ENCODE measurements at regions not wholly inside any gene's neighbourhood (a gene's known extent, or its start where the extent isn't known, plus 50 kb on each side); places are given as distances from the start of the nearest gene placed in this dataset.

- no peak for TF ChIP-seq CTCF (IDR thresholded peaks at IDR 0.05; ENCODE audit: insufficient read depth, low read depth, low read length, missing control alignments)
- no peak overlapping the region for H3K4me3 ChIP-seq (ENCODE audit: low read depth, low read length)
- DNase-seq (ENCODE audit: low read depth): no peak
Observed at GRCh38 chr21:43317254-43317748, 109.6 kb downstream of the SIK1 start.

GRCh38 chr21:43316156-43316845 lies 110.6 kb downstream of the SIK1 start:
- no peak overlapping the region for H3K4me3 ChIP-seq (ENCODE audit: low read depth, low read length)
- no peak for DNase-seq (ENCODE audit: low read depth)
- TF ChIP-seq CTCF (IDR thresholded peaks at IDR 0.05; ENCODE audit: insufficient read depth, low read depth, low read length, missing control alignments): no peak

GRCh38 chr21:43315244-43316137 lies 111.4 kb downstream of the SIK1 start:
- no peak for DNase-seq (ENCODE audit: low read depth)
- peak; percentile 5 for TF ChIP-seq CTCF (IDR thresholded peaks at IDR 0.05; ENCODE audit: insufficient read depth, low read depth, low read length, missing control alignments)
- no peak overlapping the region for H3K4me3 ChIP-seq (ENCODE audit: low read depth, low read length)

- peak overlapping the region; percentile 69 for H3K4me3 ChIP-seq (ENCODE audit: low read depth, low read length)
- no peak for TF ChIP-seq CTCF (IDR thresholded peaks at IDR 0.05; ENCODE audit: insufficient read depth, low read depth, low read length, missing control alignments)
- DNase-seq (ENCODE audit: low read depth): peak; percentile 86
Observed at GRCh38 chr21:43313939-43314405, 113.0 kb downstream of the SIK1 start.

- DNase-seq (ENCODE audit: low read depth): peak; percentile 53
- no peak for TF ChIP-seq CTCF (IDR thresholded peaks at IDR 0.05; ENCODE audit: insufficient read depth, low read depth, low read length, missing control alignments)
Observed at GRCh38 chr21:43313221-43313938, 113.6 kb downstream of the SIK1 start.

GRCh38 chr21:43312751-43313169 lies 114.2 kb downstream of the SIK1 start:
- H3K4me3 ChIP-seq (ENCODE audit: low read depth, low read length): no peak overlapping the region
- DNase-seq (ENCODE audit: low read depth): peak; percentile 81
- no peak for TF ChIP-seq CTCF (IDR thresholded peaks at IDR 0.05; ENCODE audit: insufficient read depth, low read depth, low read length, missing control alignments)

More at GRCh38 chr21:43313221-43313938, 113.6 kb downstream of the SIK1 start:
- H3K4me3 ChIP-seq (ENCODE audit: low read depth, low read length): peak overlapping the region; percentile 69
